ENCODE measurements at regions not wholly inside any gene's neighbourhood (a gene's known extent, or its start where the extent isn't known, plus 50 kb on each side); places are given as distances from the start of the nearest gene placed in this dataset.

DNA sequence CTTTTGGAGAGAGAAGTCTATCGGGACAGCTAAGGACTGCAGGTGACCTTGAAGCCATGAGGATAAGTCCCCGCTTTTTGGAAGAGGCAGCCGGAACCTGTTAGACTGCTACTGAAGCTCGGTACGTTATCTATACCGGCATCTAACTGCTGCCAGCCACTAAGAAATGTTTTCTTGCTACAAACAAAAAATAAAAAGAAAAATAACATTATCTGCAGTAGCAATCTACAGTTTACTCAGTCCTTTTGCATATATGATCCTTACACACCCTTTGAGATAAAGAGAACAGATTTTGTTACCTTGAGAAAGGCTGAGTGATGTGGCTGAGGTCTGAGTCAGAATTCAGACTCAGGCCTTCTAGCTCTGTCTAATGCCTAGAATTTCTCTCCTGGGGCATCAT is 314.6 kb downstream of the CDH26 start:
- Histone ChIP-seq H3K9ac (replicated peaks in 1 of 4; ENCODE audit: extremely low read depth in 1 of 4, low read depth in 3 of 4, low read length in 3 of 4) (no peak overlapping the region), H3K4me3 (ENCODE audit: extremely low read depth in 1 of 4, insufficient read depth in 2 of 4, low read depth in 3 of 4, low read length in 4 of 4) (no peak overlapping the region), H4K8ac (ENCODE audit: extremely low read depth, insufficient read depth, low read length) (no peak overlapping the region), H3K18ac (ENCODE audit: extremely low read depth, low read length) (no peak overlapping the region), H3K14ac (ENCODE audit: insufficient read length) (no peak overlapping the region), H3K23me2 (ENCODE audit: low read depth, low read length) (no peaks in the 10 kb centered on the region), H3K4me2 (ENCODE audit: insufficient read depth in 1 of 2, low read depth in 2 of 2, low read length in 2 of 2) (no peak overlapping the region), H3K4ac (replicated peaks; ENCODE audit: insufficient read length, low read depth, low read length) (no peak overlapping the region), H2BK20ac (ENCODE audit: low read length) (no peak overlapping the region), H3K79me1 (ENCODE audit: low read depth, low read length) (no peaks in the 10 kb centered on the region), H2BK120ac (replicated peaks; ENCODE audit: low read depth, low read length) (no peak overlapping the region), H3K79me2 (ENCODE audit: control insufficient read depth in 1 of 2, insufficient read depth in 2 of 2, low read length in 2 of 2) (no peaks in the 10 kb centered on the region), H3K23ac (ENCODE audit: insufficient read length) (no peak overlapping the region), H3K27me3 (replicated peaks in 1 of 4; ENCODE audit: control insufficient read depth in 3 of 4, extremely low read depth in 1 of 4, insufficient read depth in 3 of 4, low read length in 3 of 4) (no peaks in the 10 kb centered on the region; a peak in 2 of 7 replicates), H3K56ac (replicated peaks; ENCODE audit: insufficient read length, low read depth, low read length) (no peak overlapping the region), H4K91ac (replicated peaks; ENCODE audit: insufficient read length, low read length) (no peak overlapping the region), H2BK5ac (ENCODE audit: low read depth, low read length) (no peak overlapping the region), H2AK5ac (ENCODE audit: low read depth, low read length) (no peak overlapping the region), H3K4me1 (replicated peaks in 1 of 4; ENCODE audit: control insufficient read depth in 3 of 4, insufficient read depth in 4 of 4, low read length in 3 of 4) (no peaks in the 10 kb centered on the region; a peak in 1 of 7 replicates), H4K20me1 (replicated peaks in 1 of 2; ENCODE audit: control insufficient read depth in 1 of 2, insufficient read depth in 2 of 2, low read length in 2 of 2) (no peaks in the 10 kb centered on the region), H4K5ac (ENCODE audit: insufficient read length, low read depth, low read length) (no peak overlapping the region), H2BK12ac (ENCODE audit: low read depth, low read length) (no peak overlapping the region), H3K9me3 (ENCODE audit: insufficient read depth in 2 of 2, low read depth in 1 of 2, low read length in 1 of 2) (peaks cover 6 to 15% of the 10 kb centered on the region in 2 experiments; a peak in 2 of 4 replicates), H3K27ac (ENCODE audit: low read depth, low read length) (no peak overlapping the region), H2BK15ac (ENCODE audit: low read length) (no peak overlapping the region), H3K36me3 (ENCODE audit: control insufficient read depth in 2 of 4, insufficient read depth in 4 of 4, low read length in 3 of 4) (no peaks in the 10 kb centered on the region), H2AFZ (ENCODE audit: low read length) (no peak overlapping the region)
- ChIA-PET POLR2A (ENCODE audit: partially characterized antibody) (no interaction called here), CTCF (ENCODE audit: partially characterized antibody) (interaction anchor here (0.6 kb wide), 1 partner anchor 1254 kb away, joined by 3 read pairs; no protein-coding TSS in a partner anchor)
- FAIRE-seq, result no peak
- no peak for DNase-seq (ENCODE audit: low read depth in 1 of 2, low spot score in 2 of 2)
- WGBS, 2 experiments (ENCODE audit: extremely low coverage in 1 of 2, insufficient coverage in 1 of 2, insufficient read length in 1 of 2, insufficient replicate concordance in 2 of 2, low coverage in 1 of 2, low lambda C conversion rate in 2 of 2, missing lambda C conversion rate in 1 of 2), result 92% methylated on average over 6 of the region's 6 CpGs; no CpG with 5 or more reads in 1 of the 2 experiments
- TF ChIP-seq NRF1 (IDR thresholded peaks at IDR 0.05; ENCODE audit: low read depth, low read length) (no peak), SIRT6 (IDR thresholded peaks at IDR 0.05; ENCODE audit: low read length) (no peak), POU5F1 (IDR thresholded peaks at IDR 0.05; ENCODE audit: low read depth, low read length) (no peak), KDM1A (IDR thresholded peaks at IDR 0.05; ENCODE audit: borderline replicate concordance, low read length) (no peak), RBBP5 (IDR thresholded peaks at IDR 0.05; ENCODE audit: borderline replicate concordance, low read depth, low read length) (no peak), RXRA (IDR thresholded peaks at IDR 0.05; ENCODE audit: insufficient read depth, low read depth, low read length) (no peak), SAP30 (IDR thresholded peaks at IDR 0.05; ENCODE audit: insufficient read depth, insufficient replicate concordance, low read length) (no peak), SP2 (IDR thresholded peaks at IDR 0.05; ENCODE audit: low read length) (no peak), POLR2A (IDR thresholded peaks at IDR 0.05; ENCODE audit: control extremely low read depth in 1 of 2, low read depth in 2 of 2, low read length in 2 of 2) (no peak), BCL11A (IDR thresholded peaks at IDR 0.05; ENCODE audit: low read depth in 2 of 2, low read length in 2 of 2) (no peak), SIX5 (IDR thresholded peaks at IDR 0.05; ENCODE audit: low read depth, low read length) (no peak), SP1 (IDR thresholded peaks at IDR 0.05; ENCODE audit: low read depth, low read length) (no peak)
- TF ChIP-seq, protein P1, sequence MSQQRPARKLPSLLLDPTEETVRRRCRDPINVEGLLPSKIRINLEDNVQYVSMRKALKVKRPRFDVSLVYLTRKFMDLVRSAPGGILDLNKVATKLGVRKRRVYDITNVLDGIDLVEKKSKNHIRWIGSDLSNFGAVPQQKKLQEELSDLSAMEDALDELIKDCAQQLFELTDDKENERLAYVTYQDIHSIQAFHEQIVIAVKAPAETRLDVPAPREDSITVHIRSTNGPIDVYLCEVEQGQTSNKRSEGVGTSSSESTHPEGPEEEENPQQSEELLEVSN (IDR thresholded peaks at IDR 0.05), result no peak
- TF ChIP-seq, protein P2, sequence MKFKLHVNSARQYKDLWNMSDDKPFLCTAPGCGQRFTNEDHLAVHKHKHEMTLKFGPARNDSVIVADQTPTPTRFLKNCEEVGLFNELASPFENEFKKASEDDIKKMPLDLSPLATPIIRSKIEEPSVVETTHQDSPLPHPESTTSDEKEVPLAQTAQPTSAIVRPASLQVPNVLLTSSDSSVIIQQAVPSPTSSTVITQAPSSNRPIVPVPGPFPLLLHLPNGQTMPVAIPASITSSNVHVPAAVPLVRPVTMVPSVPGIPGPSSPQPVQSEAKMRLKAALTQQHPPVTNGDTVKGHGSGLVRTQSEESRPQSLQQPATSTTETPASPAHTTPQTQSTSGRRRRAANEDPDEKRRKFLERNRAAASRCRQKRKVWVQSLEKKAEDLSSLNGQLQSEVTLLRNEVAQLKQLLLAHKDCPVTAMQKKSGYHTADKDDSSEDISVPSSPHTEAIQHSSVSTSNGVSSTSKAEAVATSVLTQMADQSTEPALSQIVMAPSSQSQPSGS (IDR thresholded peaks at IDR 0.05; ENCODE audit: low read length), result no peak

Measured in H1 (cell line).